ENCODE measurements at regions not wholly inside any gene's neighbourhood (a gene's known extent, or its start where the extent isn't known, plus 50 kb on each side); places are given as distances from the start of the nearest gene placed in this dataset.

GRCh38 chr2:70388128-70388527, 86.3 kb upstream of the FAM136A start:
- Histone ChIP-seq H2BK120ac (ENCODE audit: low read depth, low read length) (no peak overlapping the region), H4K5ac (ENCODE audit: low read length) (no peak overlapping the region), H3K79me2 (ENCODE audit: control insufficient read depth, insufficient read depth, low read length) (no peaks in the 10 kb centered on the region), H2AK5ac (ENCODE audit: low read length) (no peak overlapping the region), H3K4me3 (ENCODE audit: low read length) (no peak overlapping the region), H3K18ac (ENCODE audit: low read length) (no peak overlapping the region), H3K79me1 (ENCODE audit: low read length) (no peaks in the 10 kb centered on the region), H4K8ac (ENCODE audit: low read depth, low read length) (no peak overlapping the region), H3K4me1 (ENCODE audit: control insufficient read depth, low read depth, low read length) (no peaks in the 10 kb centered on the region), H3K36me3 (ENCODE audit: control insufficient read depth, insufficient read depth, low read length) (no peaks in the 10 kb centered on the region), H3K27me3 (ENCODE audit: insufficient read depth, low read length, poor library complexity) (no peaks in the 10 kb centered on the region), H3K9ac (ENCODE audit: low read length) (no peak overlapping the region), H3K4ac (ENCODE audit: low read depth, low read length) (no peak overlapping the region), H3K4me2 (ENCODE audit: low read length) (no peak overlapping the region), H3K23ac (ENCODE audit: low read length) (no peak overlapping the region), H3K27ac (ENCODE audit: low read depth, low read length) (no peak overlapping the region), H2BK5ac (ENCODE audit: low read length) (no peak overlapping the region), H2BK15ac (replicated peaks; ENCODE audit: low read depth) (no peak overlapping the region), H3K56ac (ENCODE audit: low read length) (no peak overlapping the region)
- WGBS (ENCODE audit: extremely low coverage, insufficient coverage, low lambda C conversion rate) = no CpG with 5 or more reads among the region's 1 CpG
- no peak for DNase-seq

GRCh38 chr2:70385966-70386595, 84.2 kb upstream of the FAM136A start:
- H2BK5ac ChIP-seq (ENCODE audit: low read length) = no peak overlapping the region
- no peaks in the 10 kb centered on the region for H3K27me3 ChIP-seq (ENCODE audit: insufficient read depth, low read length, poor library complexity)
- no peak overlapping the region for H3K9ac ChIP-seq (ENCODE audit: low read length)
- H3K27ac ChIP-seq (ENCODE audit: low read depth, low read length) = no peak overlapping the region
- no peak overlapping the region for H3K4me2 ChIP-seq (ENCODE audit: low read length)
- no peak overlapping the region for H3K4me3 ChIP-seq (ENCODE audit: low read length)
- H2BK120ac ChIP-seq (ENCODE audit: low read depth, low read length) = no peak overlapping the region
- H3K79me2 ChIP-seq (ENCODE audit: control insufficient read depth, insufficient read depth, low read length) = no peaks in the 10 kb centered on the region
- no peak overlapping the region for H2BK15ac ChIP-seq (replicated peaks; ENCODE audit: low read depth)
- no peaks in the 10 kb centered on the region for H3K36me3 ChIP-seq (ENCODE audit: control insufficient read depth, insufficient read depth, low read length)
- H4K5ac ChIP-seq (ENCODE audit: low read length) = no peak overlapping the region
- H3K79me1 ChIP-seq (ENCODE audit: low read length) = no peaks in the 10 kb centered on the region
- no peak overlapping the region for H2AK5ac ChIP-seq (ENCODE audit: low read length)
- no peaks in the 10 kb centered on the region for H3K4me1 ChIP-seq (ENCODE audit: control insufficient read depth, low read depth, low read length)
- H3K56ac ChIP-seq (ENCODE audit: low read length) = no peak overlapping the region
- no peak overlapping the region for H3K18ac ChIP-seq (ENCODE audit: low read length)
- no peak overlapping the region for H3K23ac ChIP-seq (ENCODE audit: low read length)
- H4K8ac ChIP-seq (ENCODE audit: low read depth, low read length) = no peak overlapping the region
- no CpG with 5 or more reads among the region's 11 CpGs for WGBS (ENCODE audit: extremely low coverage, insufficient coverage, low lambda C conversion rate)
- peak; percentile 36 for DNase-seq
- H3K4ac ChIP-seq (ENCODE audit: low read depth, low read length) = no peak overlapping the region

- DNase-seq = no peak
- H3K4me2 ChIP-seq (ENCODE audit: low read length) = no peak overlapping the region
- no CpG with 5 or more reads among the region's 2 CpGs for WGBS (ENCODE audit: extremely low coverage, insufficient coverage, low lambda C conversion rate)
- no peaks in the 10 kb centered on the region for H3K79me2 ChIP-seq (ENCODE audit: control insufficient read depth, insufficient read depth, low read length)
- H3K4me1 ChIP-seq (ENCODE audit: control insufficient read depth, low read depth, low read length) = no peaks in the 10 kb centered on the region
- H3K4ac ChIP-seq (ENCODE audit: low read depth, low read length) = no peak overlapping the region
- no peak overlapping the region for H3K23ac ChIP-seq (ENCODE audit: low read length)
- H3K27me3 ChIP-seq (ENCODE audit: insufficient read depth, low read length, poor library complexity) = no peaks in the 10 kb centered on the region
- H3K9ac ChIP-seq (ENCODE audit: low read length) = no peak overlapping the region
- H2BK120ac ChIP-seq (ENCODE audit: low read depth, low read length) = no peak overlapping the region
- no peak overlapping the region for H4K8ac ChIP-seq (ENCODE audit: low read depth, low read length)
- no peak overlapping the region for H2AK5ac ChIP-seq (ENCODE audit: low read length)
- no peak overlapping the region for H3K27ac ChIP-seq (ENCODE audit: low read depth, low read length)
- H3K79me1 ChIP-seq (ENCODE audit: low read length) = no peaks in the 10 kb centered on the region
- H3K18ac ChIP-seq (ENCODE audit: low read length) = no peak overlapping the region
- H3K36me3 ChIP-seq (ENCODE audit: control insufficient read depth, insufficient read depth, low read length) = no peaks in the 10 kb centered on the region
- no peak overlapping the region for H4K5ac ChIP-seq (ENCODE audit: low read length)
- no peak overlapping the region for H2BK5ac ChIP-seq (ENCODE audit: low read length)
- no peak overlapping the region for H3K4me3 ChIP-seq (ENCODE audit: low read length)
- H2BK15ac ChIP-seq (replicated peaks; ENCODE audit: low read depth) = no peak overlapping the region
- no peak overlapping the region for H3K56ac ChIP-seq (ENCODE audit: low read length)
These were observed 83.3 kb upstream of the FAM136A start for GRCh38 chr2:70385204-70385603.

GRCh38 chr2:70381821-70382220, 80.0 kb upstream of the FAM136A start:
- H4K8ac ChIP-seq (ENCODE audit: low read depth, low read length) = no peak overlapping the region
- no peak overlapping the region for H3K4me2 ChIP-seq (ENCODE audit: low read length)
- no peak overlapping the region for H2BK5ac ChIP-seq (ENCODE audit: low read length)
- H4K5ac ChIP-seq (ENCODE audit: low read length) = no peak overlapping the region
- peak; percentile 34 for DNase-seq
- H3K4me3 ChIP-seq (ENCODE audit: low read length) = no peak overlapping the region
- H3K18ac ChIP-seq (ENCODE audit: low read length) = no peak overlapping the region
- no peak overlapping the region for H3K27ac ChIP-seq (ENCODE audit: low read depth, low read length)
- no CpG with 5 or more reads among the region's 6 CpGs for WGBS (ENCODE audit: extremely low coverage, insufficient coverage, low lambda C conversion rate)
- no peak overlapping the region for H2BK15ac ChIP-seq (replicated peaks; ENCODE audit: low read depth)
- H3K56ac ChIP-seq (ENCODE audit: low read length) = no peak overlapping the region
- H3K9ac ChIP-seq (ENCODE audit: low read length) = no peak overlapping the region
- no peaks in the 10 kb centered on the region for H3K79me2 ChIP-seq (ENCODE audit: control insufficient read depth, insufficient read depth, low read length)
- H2AK5ac ChIP-seq (ENCODE audit: low read length) = no peak overlapping the region
- no peaks in the 10 kb centered on the region for H3K27me3 ChIP-seq (ENCODE audit: insufficient read depth, low read length, poor library complexity)
- no peaks in the 10 kb centered on the region for H3K36me3 ChIP-seq (ENCODE audit: control insufficient read depth, insufficient read depth, low read length)
- H3K4ac ChIP-seq (ENCODE audit: low read depth, low read length) = no peak overlapping the region
- no peaks in the 10 kb centered on the region for H3K79me1 ChIP-seq (ENCODE audit: low read length)
- no peak overlapping the region for H2BK120ac ChIP-seq (ENCODE audit: low read depth, low read length)
- H3K4me1 ChIP-seq (ENCODE audit: control insufficient read depth, low read depth, low read length) = no peaks in the 10 kb centered on the region
- no peak overlapping the region for H3K23ac ChIP-seq (ENCODE audit: low read length)

GRCh38 chr2:70381235-70381634, 79.4 kb upstream of the FAM136A start:
- H3K79me1 ChIP-seq (ENCODE audit: low read length) = no peaks in the 10 kb centered on the region
- H3K56ac ChIP-seq (ENCODE audit: low read length) = no peak overlapping the region
- H2BK120ac ChIP-seq (ENCODE audit: low read depth, low read length) = no peak overlapping the region
- no CpG with 5 or more reads among the region's 1 CpG for WGBS (ENCODE audit: extremely low coverage, insufficient coverage, low lambda C conversion rate)
- peak overlapping the region; percentile 5 for H3K18ac ChIP-seq (ENCODE audit: low read length)
- no peaks in the 10 kb centered on the region for H3K36me3 ChIP-seq (ENCODE audit: control insufficient read depth, insufficient read depth, low read length)
- no peaks in the 10 kb centered on the region for H3K27me3 ChIP-seq (ENCODE audit: insufficient read depth, low read length, poor library complexity)
- no peak overlapping the region for H4K8ac ChIP-seq (ENCODE audit: low read depth, low read length)
- no peak overlapping the region for H3K4ac ChIP-seq (ENCODE audit: low read depth, low read length)
- no peak overlapping the region for H2BK5ac ChIP-seq (ENCODE audit: low read length)
- H3K27ac ChIP-seq (ENCODE audit: low read depth, low read length) = no peak overlapping the region
- no peaks in the 10 kb centered on the region for H3K79me2 ChIP-seq (ENCODE audit: control insufficient read depth, insufficient read depth, low read length)
- H2AK5ac ChIP-seq (ENCODE audit: low read length) = no peak overlapping the region
- no peak overlapping the region for H4K5ac ChIP-seq (ENCODE audit: low read length)
- H3K4me2 ChIP-seq (ENCODE audit: low read length) = no peak overlapping the region
- DNase-seq = no peak
- H3K9ac ChIP-seq (ENCODE audit: low read length) = no peak overlapping the region
- H3K4me1 ChIP-seq (ENCODE audit: control insufficient read depth, low read depth, low read length) = no peaks in the 10 kb centered on the region
- H3K23ac ChIP-seq (ENCODE audit: low read length) = no peak overlapping the region
- H2BK15ac ChIP-seq (replicated peaks; ENCODE audit: low read depth) = no peak overlapping the region
- H3K4me3 ChIP-seq (ENCODE audit: low read length) = no peak overlapping the region

- H2BK120ac ChIP-seq (ENCODE audit: low read depth, low read length) = no peak overlapping the region
- WGBS (ENCODE audit: extremely low coverage, insufficient coverage, low lambda C conversion rate) = no CpG with 5 or more reads among the region's 4 CpGs
- no peaks in the 10 kb centered on the region for H3K27me3 ChIP-seq (ENCODE audit: insufficient read depth, low read length, poor library complexity)
- H3K36me3 ChIP-seq (ENCODE audit: control insufficient read depth, insufficient read depth, low read length) = no peaks in the 10 kb centered on the region
- no peak for DNase-seq
- H3K4me2 ChIP-seq (ENCODE audit: low read length) = no peak overlapping the region
- no peak overlapping the region for H4K8ac ChIP-seq (ENCODE audit: low read depth, low read length)
- H2AK5ac ChIP-seq (ENCODE audit: low read length) = no peak overlapping the region
- H3K79me1 ChIP-seq (ENCODE audit: low read length) = no peaks in the 10 kb centered on the region
- no peak overlapping the region for H3K18ac ChIP-seq (ENCODE audit: low read length)
- no peak overlapping the region for H2BK5ac ChIP-seq (ENCODE audit: low read length)
- H4K5ac ChIP-seq (ENCODE audit: low read length) = no peak overlapping the region
- H3K27ac ChIP-seq (ENCODE audit: low read depth, low read length) = no peak overlapping the region
- H3K56ac ChIP-seq (ENCODE audit: low read length) = no peak overlapping the region
- no peaks in the 10 kb centered on the region for H3K4me1 ChIP-seq (ENCODE audit: control insufficient read depth, low read depth, low read length)
- H2BK15ac ChIP-seq (replicated peaks; ENCODE audit: low read depth) = no peak overlapping the region
- no peak overlapping the region for H3K9ac ChIP-seq (ENCODE audit: low read length)
- H3K79me2 ChIP-seq (ENCODE audit: control insufficient read depth, insufficient read depth, low read length) = no peaks in the 10 kb centered on the region
- H3K23ac ChIP-seq (ENCODE audit: low read length) = no peak overlapping the region
- no peak overlapping the region for H3K4ac ChIP-seq (ENCODE audit: low read depth, low read length)
- H3K4me3 ChIP-seq (ENCODE audit: low read length) = no peak overlapping the region
These were observed 78.8 kb upstream of the FAM136A start for GRCh38 chr2:70380621-70381020.
